ENCODE measurements at regions not wholly inside any gene's neighbourhood (a gene's known extent, or its start where the extent isn't known, plus 50 kb on each side); places are given as distances from the start of the nearest gene placed in this dataset.

- H3K4me3 Mint-ChIP-seq = no peak overlapping the region
- peaks cover 5% of the 10 kb centered on the region for H3K36me3 Mint-ChIP-seq
- H3K27me3 Mint-ChIP-seq (ENCODE audit: low read depth) = no peaks in the 10 kb centered on the region
- no peaks in the 10 kb centered on the region for H3K4me1 Mint-ChIP-seq
- H3K9me3 Mint-ChIP-seq = peaks cover 7% of the 10 kb centered on the region
- no peak overlapping the region for H3K27ac Mint-ChIP-seq
- no peak for DNase-seq (ENCODE audit: low spot score in 2 of 2, unreplicated experiment in 2 of 2)
- no peak for TF ChIP-seq CTCF (IDR thresholded peaks at IDR 0.05; ENCODE audit: unreplicated experiment)
Measured at GRCh38 chr4:123305736-123306135, 90.9 kb upstream of the SPRY1 start.

GRCh38 chr4:123306769-123307168, 89.8 kb upstream of the SPRY1 start:
- no peak for DNase-seq (ENCODE audit: low spot score in 2 of 2, unreplicated experiment in 2 of 2)
- no peak for TF ChIP-seq CTCF (IDR thresholded peaks at IDR 0.05; ENCODE audit: unreplicated experiment)
- no peaks in the 10 kb centered on the region for H3K27me3 Mint-ChIP-seq (ENCODE audit: low read depth)
- no peak overlapping the region for H3K27ac Mint-ChIP-seq
- peaks cover 7% of the 10 kb centered on the region for H3K9me3 Mint-ChIP-seq
- H3K4me3 Mint-ChIP-seq = no peak overlapping the region
- H3K36me3 Mint-ChIP-seq = peaks cover 5% of the 10 kb centered on the region
- H3K4me1 Mint-ChIP-seq = no peaks in the 10 kb centered on the region

- no peak overlapping the region for H3K4me3 Mint-ChIP-seq
Measured at GRCh38 chr4:123308667-123309066, 87.9 kb upstream of the SPRY1 start.

GRCh38 chr4:123312116-123312515, 84.5 kb upstream of the SPRY1 start:
- no peaks in the 10 kb centered on the region for H3K27me3 Mint-ChIP-seq (ENCODE audit: low read depth)
- H3K36me3 Mint-ChIP-seq = peaks cover 10% of the 10 kb centered on the region
- peaks cover 7% of the 10 kb centered on the region for H3K9me3 Mint-ChIP-seq
- no peak overlapping the region for H3K27ac Mint-ChIP-seq
- DNase-seq (ENCODE audit: low spot score in 2 of 2, unreplicated experiment in 2 of 2) = no peak
- H3K4me1 Mint-ChIP-seq = peaks cover 10% of the 10 kb centered on the region
- H3K4me3 Mint-ChIP-seq = no peak overlapping the region
- TF ChIP-seq CTCF (IDR thresholded peaks at IDR 0.05; ENCODE audit: unreplicated experiment) = no peak

More at GRCh38 chr4:123308667-123309066, 87.9 kb upstream of the SPRY1 start:
- TF ChIP-seq CTCF (IDR thresholded peaks at IDR 0.05; ENCODE audit: unreplicated experiment) = no peak
- no peak overlapping the region for H3K27ac Mint-ChIP-seq
- no peak for DNase-seq (ENCODE audit: low spot score in 2 of 2, unreplicated experiment in 2 of 2)
- peaks cover 7% of the 10 kb centered on the region for H3K9me3 Mint-ChIP-seq
- H3K36me3 Mint-ChIP-seq = peaks cover 5% of the 10 kb centered on the region
- H3K4me1 Mint-ChIP-seq = peaks cover 9% of the 10 kb centered on the region
- H3K27me3 Mint-ChIP-seq (ENCODE audit: low read depth) = no peaks in the 10 kb centered on the region

GRCh38 chr4:123312951-123313592, 83.5 kb upstream of the SPRY1 start:
- H3K27me3 Mint-ChIP-seq (ENCODE audit: low read depth) = no peaks in the 10 kb centered on the region
- peaks cover 7% of the 10 kb centered on the region for H3K9me3 Mint-ChIP-seq
- no peak overlapping the region for H3K4me3 Mint-ChIP-seq
- no peak for TF ChIP-seq CTCF (IDR thresholded peaks at IDR 0.05; ENCODE audit: unreplicated experiment)
- DNase-seq (ENCODE audit: low spot score in 2 of 2, unreplicated experiment in 2 of 2) = no peak
- peaks cover 10% of the 10 kb centered on the region for H3K36me3 Mint-ChIP-seq
- H3K27ac Mint-ChIP-seq = peak overlapping the region; percentile 32
- peaks cover 10% of the 10 kb centered on the region for H3K4me1 Mint-ChIP-seq

- H3K27ac Mint-ChIP-seq = no peak overlapping the region
- no peaks in the 10 kb centered on the region for H3K27me3 Mint-ChIP-seq (ENCODE audit: low read depth)
- H3K4me3 Mint-ChIP-seq = no peak overlapping the region
- peaks cover 10% of the 10 kb centered on the region for H3K4me1 Mint-ChIP-seq
- peaks cover 9% of the 10 kb centered on the region for H3K36me3 Mint-ChIP-seq
- no peak for DNase-seq (ENCODE audit: low spot score in 2 of 2, unreplicated experiment in 2 of 2)
- TF ChIP-seq CTCF (IDR thresholded peaks at IDR 0.05; ENCODE audit: unreplicated experiment) = no peak
- H3K9me3 Mint-ChIP-seq = peaks cover 11% of the 10 kb centered on the region
Measured at GRCh38 chr4:123315617-123316016, 81.0 kb upstream of the SPRY1 start.

Measured in mesothelial cell of epicardium (in vitro differentiated cells).